Dermis microvascular lymphatic vessel endothelial cell (primary cell): ENCODE measurements at regions not wholly inside any gene's neighbourhood (a gene's known extent, or its start where the extent isn't known, plus 50 kb on each side); places are given as distances from the start of the nearest gene placed in this dataset.
"Not testable (repeated sequence)": the region's sequence is repeated elsewhere in the genome, so short reads cannot be mapped to it uniquely, and the experiment has no call there.

Experiments
- DNase-seq, 2 donors: peaks; one replicate each; pipeline versions ENCODE4 v3.0.0 to v3.0.0-alpha.2; 2010; ENCODE audit warnings: low read depth in 2 of 2

- DNase-seq, result no peak
These were observed 305.2 kb downstream of the MYCN start for GRCh38 chr2:16245481-16246054.

- no peak for DNase-seq
These were observed 304.6 kb downstream of the MYCN start for GRCh38 chr2:16244966-16245320.

GRCh38 chr2:16244153-16244965 is 304.0 kb downstream of the MYCN start:
- no peak for DNase-seq

GRCh38 chr2:16243411-16243996 is 303.2 kb downstream of the MYCN start:
- DNase-seq, result no peak

GRCh38 chr2:16242906-16243305 is 302.6 kb downstream of the MYCN start:
- DNase-seq, result no peak

- no peak for DNase-seq
These were observed 301.1 kb downstream of the MYCN start for GRCh38 chr2:16241166-16242160.

GRCh38 chr2:16240402-16240801 is 300.1 kb downstream of the MYCN start:
- DNase-seq, result no peak

- no peak for DNase-seq
These were observed 299.0 kb downstream of the MYCN start for GRCh38 chr2:16239296-16239850.

GRCh38 chr2:16238786-16239185 is 298.4 kb downstream of the MYCN start:
- no peak for DNase-seq

- DNase-seq, result no peak
These were observed 297.8 kb downstream of the MYCN start for GRCh38 chr2:16238001-16238761.

GRCh38 chr2:16235747-16236146 is 295.4 kb downstream of the MYCN start:
- no peak for DNase-seq

GRCh38 chr2:16235291-16235690 is 294.9 kb downstream of the MYCN start:
- DNase-seq, result not testable (repeated sequence)

GRCh38 chr2:16228951-16229350 is 288.6 kb downstream of the MYCN start:
- DNase-seq, result no peak

- DNase-seq, result no peak
These were observed 288.1 kb downstream of the MYCN start for GRCh38 chr2:16228471-16228870.

- DNase-seq, result no peak
These were observed 287.6 kb downstream of the MYCN start for GRCh38 chr2:16227811-16228462.

- DNase-seq, result no peak
These were observed 286.8 kb downstream of the MYCN start for GRCh38 chr2:16226943-16227664.

GRCh38 chr2:16226381-16226780 is 286.0 kb downstream of the MYCN start:
- no peak for DNase-seq

GRCh38 chr2:16225545-16225944 is 285.2 kb downstream of the MYCN start:
- no peak for DNase-seq

- DNase-seq, result no peak
These were observed 284.7 kb downstream of the MYCN start for GRCh38 chr2:16225071-16225470.
